G401.6 (cell line): ENCODE measurements at regions not wholly inside any gene's neighbourhood (a gene's known extent, or its start where the extent isn't known, plus 50 kb on each side); places are given as distances from the start of the nearest gene placed in this dataset.

Experiments
- FAIRE-seq: peaks from 2 replicates; lab custom pipeline; 2012; peaks lifted over from hg19 to GRCh38; lab: Jason Lieb, UNC

- no peak for FAIRE-seq
These were observed 114.1 kb upstream of the MYCN start for GRCh38 chr2:15826273-15826717.

- no peak for FAIRE-seq
These were observed 113.3 kb upstream of the MYCN start for GRCh38 chr2:15827001-15827400.

GRCh38 chr2:15828576-15828975 lies 111.8 kb upstream of the MYCN start:
- no peak for FAIRE-seq

- no peak for FAIRE-seq
These were observed 111.1 kb upstream of the MYCN start for GRCh38 chr2:15829091-15829801.

GRCh38 chr2:15829985-15830384 lies 110.4 kb upstream of the MYCN start:
- no peak for FAIRE-seq

GRCh38 chr2:15830937-15831549 lies 109.3 kb upstream of the MYCN start:
- no peak for FAIRE-seq

GRCh38 chr2:15832030-15832709 lies 108.2 kb upstream of the MYCN start:
- no peak for FAIRE-seq

- FAIRE-seq, result no peak
These were observed 107.3 kb upstream of the MYCN start for GRCh38 chr2:15832849-15833680.

- FAIRE-seq, result no peak
These were observed 106.6 kb upstream of the MYCN start for GRCh38 chr2:15833731-15834130.

GRCh38 chr2:15834381-15835031 lies 105.8 kb upstream of the MYCN start:
- no peak for FAIRE-seq

- FAIRE-seq, result no peak
These were observed 104.2 kb upstream of the MYCN start for GRCh38 chr2:15835991-15836688.

- FAIRE-seq, result no peak
These were observed 103.4 kb upstream of the MYCN start for GRCh38 chr2:15836689-15837610.

GRCh38 chr2:15838481-15839090 lies 101.8 kb upstream of the MYCN start:
- no peak for FAIRE-seq

- no peak for FAIRE-seq
These were observed 100.8 kb upstream of the MYCN start for GRCh38 chr2:15839426-15840124.

GRCh38 chr2:15840148-15840547 lies 100.2 kb upstream of the MYCN start:
- FAIRE-seq, result no peak

GRCh38 chr2:15840969-15841368 lies 99.4 kb upstream of the MYCN start:
- FAIRE-seq, result no peak

GRCh38 chr2:15841776-15842560 lies 98.4 kb upstream of the MYCN start:
- FAIRE-seq, result no peak
